Inflammatory macrophage (primary cell): ENCODE measurements at regions not wholly inside any gene's neighbourhood (a gene's known extent, or its start where the extent isn't known, plus 50 kb on each side); places are given as distances from the start of the nearest gene placed in this dataset.

Source experiments
- DNase-seq, 2 donors: peaks; one replicate each; pipeline ENCODE4 v3.0.0-alpha.2; 2020 to 2022

GRCh38 chr5:2015961-2016360, 133.2 kb upstream of the IRX4 start:
- no peak for DNase-seq

- no peak for DNase-seq
Measured at GRCh38 chr5:2015124-2015848, 132.6 kb upstream of the IRX4 start.

GRCh38 chr5:2014058-2014610, 131.4 kb upstream of the IRX4 start:
- DNase-seq = no peak

- no peak for DNase-seq
Measured at GRCh38 chr5:2013301-2014057, 130.8 kb upstream of the IRX4 start.

- no peak for DNase-seq
Measured at GRCh38 chr5:2012885-2013284, 130.2 kb upstream of the IRX4 start.

GRCh38 chr5:2011481-2012411, 129.0 kb upstream of the IRX4 start:
- no peak for DNase-seq

- no peak for DNase-seq
Measured at GRCh38 chr5:2010940-2011339, 128.2 kb upstream of the IRX4 start.

GRCh38 chr5:2009986-2010914, 127.5 kb upstream of the IRX4 start:
- no peak for DNase-seq

- no peak for DNase-seq
Measured at GRCh38 chr5:2008851-2009629, 126.3 kb upstream of the IRX4 start.

- DNase-seq = no peak
Measured at GRCh38 chr5:2007878-2008501, 125.3 kb upstream of the IRX4 start.

GRCh38 chr5:2007496-2007877, 124.8 kb upstream of the IRX4 start:
- DNase-seq = no peak

- no peak for DNase-seq
Measured at GRCh38 chr5:2006971-2007291, 124.2 kb upstream of the IRX4 start.

GRCh38 chr5:2006193-2006970, 123.7 kb upstream of the IRX4 start:
- DNase-seq = no peak

- no peak for DNase-seq
Measured at GRCh38 chr5:2005101-2006041, 122.6 kb upstream of the IRX4 start.

GRCh38 chr5:2003690-2004365, 121.1 kb upstream of the IRX4 start:
- DNase-seq = no peak

- no peak for DNase-seq
Measured at GRCh38 chr5:2003206-2003605, 120.5 kb upstream of the IRX4 start.

GRCh38 chr5:2001300-2001699, 118.6 kb upstream of the IRX4 start:
- no peak for DNase-seq

- no peak for DNase-seq
Measured at GRCh38 chr5:2000591-2000990, 117.9 kb upstream of the IRX4 start.
